Embryonic facial prominence (tissue), 1 donor: ENCODE measurements at regions not wholly inside any gene's neighbourhood (a gene's known extent, or its start where the extent isn't known, plus 50 kb on each side); places are given as distances from the start of the nearest gene placed in this dataset.
"Not testable (repeated sequence)": the region's sequence is repeated elsewhere in the genome, so short reads cannot be mapped to it uniquely, and the experiment has no call there.

ENCODE experiments used
- DNase-seq: peaks from one replicate; pipeline ENCODE4 v3.0.0-alpha.2; 2016; ENCODE audit errors: extremely low spot score

DNA sequence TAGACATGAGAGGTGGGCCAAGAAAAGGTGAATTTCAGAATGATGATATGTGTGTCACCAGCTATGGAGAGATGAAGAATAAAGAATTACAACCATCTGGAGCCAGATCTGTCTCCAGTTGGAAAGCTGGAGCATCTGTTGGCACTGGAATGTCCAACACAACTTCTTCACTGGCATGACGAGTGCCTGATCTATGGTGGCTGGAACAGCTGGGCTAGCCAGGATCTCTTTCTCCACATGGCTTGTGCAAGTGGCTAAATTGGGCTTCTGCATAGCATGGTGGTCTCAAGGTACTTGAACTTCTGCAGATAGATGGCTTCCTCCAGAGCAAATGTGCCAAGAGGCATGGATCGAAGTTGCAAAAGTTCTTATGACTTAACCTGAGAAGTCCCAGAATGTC, 256.1 kb upstream of the NCAM1 start:
- DNase-seq = no peak

DNA sequence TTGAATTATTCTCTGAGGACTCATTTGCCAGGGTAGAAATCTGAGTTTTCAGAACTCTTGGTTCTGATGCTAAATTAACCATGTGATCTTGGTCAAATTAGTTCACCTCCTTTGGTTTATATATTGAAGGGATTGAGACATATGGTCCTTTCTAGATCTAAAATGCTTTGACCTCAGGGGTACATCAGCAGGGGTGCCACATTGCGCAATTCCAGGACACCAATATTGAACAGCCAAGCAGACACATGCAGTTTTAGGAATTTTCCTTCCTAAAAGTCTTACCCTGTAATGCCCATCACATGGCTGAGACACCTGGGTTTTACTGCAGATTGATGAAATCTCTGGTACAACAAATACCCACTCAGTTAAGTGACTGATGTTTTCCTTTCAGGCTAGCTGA, 254.4 kb upstream of the NCAM1 start:
- DNase-seq = no peak

DNA sequence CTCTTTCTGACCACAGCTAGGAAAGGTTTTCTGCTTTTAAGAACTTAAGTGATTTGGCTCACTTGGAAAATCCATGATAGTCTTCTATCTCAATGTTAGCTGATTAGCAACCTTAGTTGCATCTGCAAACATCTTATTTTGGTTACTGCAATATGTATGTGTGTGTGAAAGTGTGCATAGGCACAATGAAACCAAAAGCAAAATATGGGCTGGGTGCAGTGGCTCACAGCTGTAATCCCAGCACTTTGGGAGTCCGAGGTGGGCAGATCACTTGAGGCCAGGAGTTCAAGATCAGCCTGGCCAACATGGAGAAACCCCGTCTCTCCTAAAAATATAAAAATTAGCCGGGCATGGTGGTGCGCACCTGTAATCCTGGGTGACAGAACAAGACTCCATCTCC, 246.9 kb upstream of the NCAM1 start:
- DNase-seq = not testable (repeated sequence)

DNA sequence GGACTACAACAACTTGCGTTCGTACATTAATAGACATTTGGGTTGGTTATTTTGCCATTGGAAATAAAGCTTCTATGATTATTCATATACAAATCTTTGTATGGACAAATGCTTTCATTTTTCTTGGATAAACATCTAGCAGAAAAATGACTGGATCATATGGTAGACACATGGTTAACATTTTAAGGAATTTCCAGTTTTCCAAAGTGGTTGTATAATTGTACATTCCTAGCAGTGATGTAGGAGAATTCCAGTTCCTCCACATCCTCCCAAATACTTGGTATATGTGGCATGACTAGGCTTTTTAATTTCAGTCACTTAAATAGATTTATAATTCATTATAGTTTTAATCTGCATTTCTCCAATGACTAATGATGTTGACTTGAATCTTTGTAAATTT, 246.2 kb upstream of the NCAM1 start:
- no peak for DNase-seq

DNA sequence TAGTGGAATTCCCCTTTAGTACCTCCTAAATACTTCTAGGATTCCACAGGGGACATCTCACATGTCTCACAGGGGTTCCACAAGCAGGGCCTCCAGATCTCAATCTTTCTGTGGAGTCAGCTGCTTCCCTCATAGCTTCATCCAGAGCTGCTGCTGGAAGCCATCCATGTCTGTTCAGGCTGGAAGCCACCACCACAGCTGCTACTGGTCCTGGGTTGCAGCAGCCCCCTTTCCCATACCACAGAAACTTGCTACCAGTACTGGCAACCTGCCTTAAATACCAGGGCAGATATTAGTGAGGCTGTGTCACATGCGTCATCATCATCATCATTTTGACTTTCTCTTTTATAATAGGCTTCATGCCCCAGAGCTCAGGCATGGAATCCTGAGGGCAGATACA, 242.7 kb upstream of the NCAM1 start:
- DNase-seq = no peak

DNA sequence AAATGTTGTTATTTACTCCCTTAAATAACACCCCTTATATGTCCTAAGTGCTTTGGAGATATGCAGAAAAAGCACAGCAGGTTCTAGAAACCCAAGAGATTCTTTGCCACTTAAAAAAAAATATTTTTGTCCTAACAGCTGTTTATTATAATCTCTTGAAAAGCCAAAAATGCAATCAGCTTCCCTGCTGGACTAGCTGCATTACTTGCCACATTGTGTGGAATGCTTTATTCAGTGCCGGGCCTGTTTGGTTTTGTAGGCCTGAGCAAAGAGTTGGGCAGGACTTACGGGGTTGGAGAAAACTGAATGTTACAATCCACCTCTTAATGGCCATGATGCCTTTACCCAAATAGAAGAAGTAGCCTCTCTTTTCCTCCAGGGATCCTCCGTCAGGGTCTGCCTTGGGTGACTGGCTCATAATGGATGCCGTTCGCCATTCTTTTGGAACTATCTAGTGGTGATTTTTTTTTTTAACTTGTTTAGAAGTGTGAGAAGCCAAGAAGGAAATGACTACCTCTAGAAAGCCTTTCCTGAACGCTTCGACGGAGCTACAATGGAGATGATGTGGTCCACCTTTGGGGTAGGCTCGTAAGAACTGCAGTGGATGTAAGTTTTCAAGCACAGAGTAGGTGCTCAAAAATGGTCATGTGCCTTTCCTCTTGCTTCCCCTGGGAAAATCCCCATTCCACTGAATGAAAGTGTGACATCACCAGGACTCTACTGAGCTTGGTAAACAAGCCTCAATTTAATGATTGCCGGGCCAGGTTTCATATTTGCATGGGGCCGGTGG, 241.3 kb upstream of the NCAM1 start:
- no peak for DNase-seq

DNA sequence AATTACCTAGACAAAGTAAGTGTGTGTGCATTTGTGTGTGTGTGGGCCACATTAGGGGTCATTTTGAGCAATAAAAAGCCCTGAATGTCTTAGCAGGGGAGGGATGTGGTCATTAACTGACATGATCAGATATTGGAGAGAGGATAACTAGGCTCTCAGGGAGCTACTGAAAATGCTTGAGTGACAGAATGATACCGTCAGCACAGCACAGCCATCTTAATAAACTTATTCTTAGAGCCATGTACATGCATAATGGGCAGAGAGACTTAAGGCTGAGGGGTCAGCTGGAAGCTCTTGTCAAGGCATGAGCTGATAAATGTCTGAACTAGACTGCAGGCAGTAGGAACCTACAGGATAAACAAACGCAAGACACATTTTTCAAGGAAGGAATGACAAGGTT, 239.1 kb upstream of the NCAM1 start:
- no peak for DNase-seq

DNA sequence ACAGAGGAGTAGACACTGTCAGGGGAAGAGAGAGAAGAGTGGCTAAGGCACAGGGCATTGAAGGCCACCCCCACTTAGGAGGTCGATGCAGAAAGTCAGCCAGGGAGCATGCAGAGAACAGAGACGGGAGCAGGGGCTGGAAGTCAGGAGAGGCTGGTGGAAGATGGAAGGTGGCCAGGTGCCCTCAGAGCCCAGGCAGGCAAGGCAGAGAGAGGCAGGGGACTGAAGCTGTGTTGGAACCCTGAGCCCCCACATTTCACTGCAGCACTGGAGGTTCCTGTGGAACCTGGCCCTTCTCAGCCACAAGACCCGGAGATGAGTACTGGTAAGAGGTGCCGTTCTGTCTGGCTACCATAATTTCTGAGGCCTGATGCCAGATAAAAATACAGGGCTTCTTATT, 238.3 kb upstream of the NCAM1 start:
- DNase-seq = no peak

DNA sequence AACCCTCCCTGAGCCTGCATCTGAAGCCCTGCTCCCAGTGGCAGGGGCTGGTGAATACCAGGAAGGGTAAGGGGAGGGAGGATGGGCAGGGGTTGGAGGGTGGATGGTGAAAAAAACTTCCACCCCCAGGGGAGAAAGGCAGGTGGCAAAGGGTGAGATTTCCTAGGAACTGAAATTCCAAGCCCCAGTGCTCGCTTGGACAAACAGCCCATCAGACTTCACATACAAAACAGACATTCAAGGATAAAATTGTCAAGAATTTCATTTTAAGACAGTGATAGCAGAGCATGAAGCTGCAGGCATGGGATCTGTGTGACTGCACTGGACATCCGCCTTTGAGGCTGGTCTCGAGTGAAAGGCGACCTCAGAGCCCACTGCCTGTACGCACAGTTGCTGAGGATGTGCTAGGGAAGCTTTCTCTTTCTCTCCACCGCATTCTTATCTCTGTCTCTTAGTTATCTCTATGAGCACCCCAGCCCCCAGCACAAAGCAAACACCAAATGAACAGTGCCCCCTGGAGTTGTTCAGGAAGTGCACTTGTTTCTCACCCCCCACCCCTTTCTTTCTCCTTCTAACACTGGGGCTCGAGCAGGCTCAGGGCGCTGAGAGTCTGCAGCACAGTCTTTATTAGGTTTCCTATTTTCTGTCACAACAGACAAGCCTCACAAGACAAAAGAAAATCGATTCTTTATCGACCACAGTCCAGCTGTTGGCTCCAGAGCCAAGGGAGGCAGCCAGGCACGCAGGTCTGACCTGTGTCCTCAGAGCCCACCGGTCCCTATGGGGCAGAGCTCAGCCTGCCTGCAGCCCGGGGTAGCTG, 237.3 kb upstream of the NCAM1 start:
- DNase-seq = no peak

DNA sequence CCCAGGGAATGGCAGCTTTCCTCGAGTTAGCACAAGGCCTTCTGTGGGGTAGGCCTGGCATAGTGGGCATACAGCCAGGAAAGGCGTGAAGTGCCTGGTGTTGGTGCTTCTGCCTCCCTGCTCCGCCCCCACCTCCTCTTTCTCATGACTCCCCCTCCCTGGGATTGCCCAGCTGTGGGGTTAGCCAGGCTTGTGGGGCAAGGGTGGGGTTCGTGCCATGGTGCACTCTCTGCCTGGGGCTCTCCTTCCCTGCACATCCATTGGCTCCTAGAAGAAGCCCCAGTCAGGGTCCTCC, 236.8 kb upstream of the NCAM1 start:
- no peak for DNase-seq

DNA sequence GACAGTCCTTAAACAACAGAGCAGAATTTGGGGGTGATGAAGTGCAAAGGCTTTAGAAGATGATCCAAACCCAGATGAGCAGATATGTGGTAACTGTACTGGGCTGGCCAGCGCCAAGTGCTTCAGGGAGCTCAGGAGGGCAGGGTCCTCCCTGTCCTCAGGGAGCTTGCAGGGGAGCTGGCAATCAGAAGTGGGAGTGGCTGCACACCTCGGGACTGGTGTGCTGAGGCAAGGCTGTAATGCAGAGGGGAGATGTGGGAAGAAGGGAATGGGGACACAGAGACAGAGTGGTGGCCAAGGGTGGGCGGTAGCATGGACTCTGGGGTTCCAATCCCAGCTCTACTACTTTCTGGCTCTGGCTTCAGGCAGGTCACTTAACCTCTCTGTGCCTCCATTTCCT, 235.6 kb upstream of the NCAM1 start:
- DNase-seq = no peak

DNA sequence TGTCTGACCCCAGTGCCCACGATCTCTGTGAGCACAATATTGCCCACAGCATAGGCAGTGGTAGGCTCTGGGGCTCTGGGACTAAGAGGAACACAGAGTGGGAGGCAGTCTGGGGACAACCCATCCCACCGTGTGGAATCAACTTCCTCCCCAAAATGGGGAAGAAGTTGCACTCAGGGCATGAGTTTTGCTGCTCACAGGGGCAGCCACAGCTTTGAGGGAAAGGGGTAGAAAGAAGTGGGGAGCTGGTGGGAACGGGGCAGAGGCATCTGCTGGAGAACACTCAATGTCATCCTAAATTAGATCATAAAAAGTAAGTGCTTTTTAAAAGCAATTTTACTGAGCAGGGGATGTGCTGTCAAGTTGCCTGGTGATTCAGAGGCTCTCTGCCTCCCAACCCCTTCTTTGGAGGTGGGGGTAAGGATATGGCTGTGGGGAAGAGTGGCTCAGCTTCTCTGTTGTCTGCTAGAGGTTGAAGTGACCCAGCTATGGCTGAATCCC, 233.8 kb upstream of the NCAM1 start:
- DNase-seq = no peak

DNA sequence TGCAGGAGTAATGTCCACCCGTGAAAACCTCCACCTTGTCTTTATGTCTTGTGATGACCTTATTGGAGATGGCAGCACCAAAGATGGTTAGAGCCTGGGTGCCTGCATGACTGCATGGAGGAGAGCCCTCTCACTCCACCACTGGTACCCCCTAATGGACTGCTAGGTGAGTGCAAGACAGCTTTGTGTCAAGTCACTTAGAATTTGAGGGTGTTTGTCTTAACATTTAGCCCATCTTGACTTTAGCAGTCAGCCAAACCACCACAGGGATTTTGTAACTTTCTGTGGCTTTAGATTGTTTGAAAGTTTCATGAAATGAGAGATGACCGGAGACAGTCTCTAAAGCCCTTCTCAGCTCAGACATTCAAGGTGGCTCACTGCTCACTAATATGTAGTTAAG, 232.9 kb upstream of the NCAM1 start:
- no peak for DNase-seq

DNA sequence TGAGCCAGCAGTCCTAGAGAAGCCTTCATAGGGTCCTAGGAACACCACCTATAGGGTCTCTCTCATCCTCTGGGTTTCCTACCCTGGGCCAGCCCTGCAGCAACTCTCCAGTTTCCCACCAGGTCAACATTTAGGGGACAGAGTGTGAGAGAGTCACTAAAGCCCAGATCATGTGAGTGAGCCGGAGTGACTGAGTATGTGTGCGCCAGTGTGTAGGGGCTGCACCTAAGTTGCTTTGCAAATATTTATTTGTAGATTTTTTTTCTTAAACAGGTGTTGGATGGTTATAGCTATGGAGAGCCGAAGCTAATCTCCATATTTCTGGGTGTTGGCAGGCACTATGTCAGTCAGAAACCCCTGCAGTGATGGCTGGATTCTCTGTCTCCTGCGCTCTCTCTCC, 232.5 kb upstream of the NCAM1 start:
- no peak for DNase-seq

DNA sequence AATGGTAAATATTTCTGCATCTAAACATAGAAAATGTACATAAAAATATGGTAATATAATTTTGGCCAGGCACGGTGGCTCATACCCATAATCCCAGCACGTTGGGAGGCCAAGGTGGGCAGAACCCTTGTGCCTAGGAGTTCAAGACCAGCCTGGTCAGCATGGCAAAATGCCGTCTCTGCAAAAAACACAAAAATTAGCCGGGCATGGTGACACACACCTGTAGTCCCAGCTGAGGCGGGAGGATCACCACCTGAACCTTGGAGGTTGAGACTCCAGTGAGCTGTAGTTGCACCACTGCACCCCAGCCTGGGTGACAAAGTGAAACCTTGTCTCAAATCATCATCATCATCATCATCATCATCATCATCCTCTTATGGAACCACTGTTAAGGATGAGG, 230.6 kb upstream of the NCAM1 start:
- DNase-seq = no peak

DNA sequence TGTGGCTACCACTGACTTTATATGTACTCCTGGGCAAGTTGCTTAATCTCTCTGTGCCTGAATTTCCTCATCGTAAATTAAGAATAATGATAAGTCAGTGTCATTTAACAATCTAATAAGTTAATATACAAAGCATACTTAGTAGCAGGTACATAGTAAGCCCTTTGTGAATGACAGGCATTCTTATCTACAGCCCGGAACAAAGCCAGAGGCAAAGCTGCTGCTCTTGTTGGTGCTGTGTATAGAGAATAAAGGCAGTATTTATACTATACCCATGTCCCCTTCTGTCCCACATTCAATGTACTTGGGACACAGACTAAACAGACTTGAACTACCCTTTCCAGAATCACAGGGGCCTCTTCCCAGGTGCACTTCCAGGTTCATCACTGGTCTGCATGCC, 229.7 kb upstream of the NCAM1 start:
- DNase-seq = no peak

DNA sequence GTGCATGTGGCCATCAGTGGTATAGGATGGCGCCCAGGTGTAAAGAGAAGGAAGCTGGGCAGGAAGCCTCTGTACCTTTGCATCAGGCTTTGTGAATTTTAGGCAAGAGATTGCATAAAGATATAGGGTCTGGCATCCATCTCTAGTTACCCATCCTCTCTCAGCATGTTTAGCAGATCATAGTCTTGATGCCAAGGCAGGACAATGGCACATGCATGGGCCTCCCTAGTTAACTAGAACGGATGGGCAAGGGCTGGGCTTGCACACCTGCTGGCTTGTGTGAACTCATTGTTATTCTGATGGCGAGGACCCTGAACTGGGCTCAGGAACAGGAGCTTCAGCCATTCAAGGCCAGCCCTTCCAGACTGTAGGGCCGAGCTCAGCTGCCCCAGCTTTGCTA, 229.2 kb upstream of the NCAM1 start:
- DNase-seq = no peak

DNA sequence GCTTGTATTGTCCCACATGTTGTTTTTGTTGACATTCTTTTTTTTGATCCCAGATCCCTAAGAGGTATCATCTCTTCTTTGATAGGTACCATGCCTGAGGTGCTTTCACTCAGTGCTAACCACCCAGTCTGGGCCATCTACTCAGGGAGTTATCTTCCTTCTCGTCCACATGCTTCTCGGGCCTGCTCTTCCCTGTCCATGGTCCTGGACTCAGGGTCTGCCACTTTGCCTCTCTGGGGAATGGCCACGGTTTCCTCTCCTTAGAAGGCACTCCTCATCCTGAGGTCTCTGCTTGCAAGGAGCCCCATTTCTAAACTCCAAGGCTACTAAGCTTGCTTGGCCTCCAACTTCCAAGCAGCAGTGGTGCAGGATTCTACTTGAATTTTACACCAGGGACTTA, 227.0 kb upstream of the NCAM1 start:
- no peak for DNase-seq

DNA sequence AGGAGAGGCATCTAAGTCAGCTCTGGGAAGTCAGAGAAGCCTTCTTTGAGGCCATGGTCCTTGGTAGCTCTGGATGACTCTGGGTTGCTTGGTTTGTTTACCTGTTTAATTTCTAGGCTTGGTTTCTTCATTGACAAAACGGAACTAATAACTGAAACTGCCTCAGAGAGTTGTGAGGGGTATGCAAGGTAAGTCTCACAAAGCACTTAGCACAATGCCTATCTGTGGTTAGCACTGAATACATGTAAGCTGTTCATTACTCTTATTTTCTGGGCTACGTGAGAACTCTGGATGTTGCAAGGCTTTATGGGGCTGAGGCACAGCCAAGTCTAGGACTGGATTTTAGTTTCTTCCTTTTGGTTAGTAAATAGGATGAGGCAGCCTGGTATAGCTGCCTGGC, 225.8 kb upstream of the NCAM1 start:
- DNase-seq = no peak

DNA sequence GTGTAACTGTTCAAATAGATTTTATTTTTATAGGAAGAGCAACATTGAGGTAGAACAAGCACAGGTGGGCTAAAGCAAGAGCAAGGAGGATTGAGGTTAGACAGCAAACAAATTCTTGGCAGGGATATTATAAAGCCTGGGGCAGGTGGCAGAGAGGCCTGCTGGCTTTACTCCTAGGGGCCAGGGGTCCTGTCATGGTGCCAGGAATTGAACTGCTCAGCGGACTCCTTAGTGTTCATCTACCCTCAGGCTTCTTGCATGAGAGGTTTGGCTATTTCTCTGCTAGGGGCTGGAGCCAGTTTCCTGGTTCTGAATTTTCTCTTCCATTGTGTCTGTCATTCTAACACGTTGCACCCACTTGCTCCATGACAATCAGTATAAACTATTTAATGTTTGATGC, 217.2 kb upstream of the NCAM1 start:
- DNase-seq = no peak

DNA sequence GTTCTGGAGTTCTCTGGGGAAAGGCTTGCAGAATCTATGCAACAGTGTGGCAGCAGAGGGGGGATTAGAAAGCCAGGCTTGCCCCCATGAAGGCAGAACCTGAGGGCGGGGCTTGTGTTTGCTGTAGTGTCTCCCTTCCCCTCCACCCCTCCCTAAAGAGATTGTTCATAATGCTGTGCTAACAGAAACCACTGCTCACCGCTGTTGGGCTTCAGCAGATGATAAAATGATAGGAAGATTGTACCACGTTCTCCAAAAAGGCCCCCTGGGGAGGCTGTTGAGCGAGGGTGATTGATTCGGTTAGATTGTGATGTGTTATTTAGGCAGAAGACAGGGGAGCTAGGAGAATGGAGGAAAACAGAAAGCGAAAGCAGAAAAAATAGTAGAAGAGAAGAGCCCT, 215.2 kb upstream of the NCAM1 start:
- no peak for DNase-seq

DNA sequence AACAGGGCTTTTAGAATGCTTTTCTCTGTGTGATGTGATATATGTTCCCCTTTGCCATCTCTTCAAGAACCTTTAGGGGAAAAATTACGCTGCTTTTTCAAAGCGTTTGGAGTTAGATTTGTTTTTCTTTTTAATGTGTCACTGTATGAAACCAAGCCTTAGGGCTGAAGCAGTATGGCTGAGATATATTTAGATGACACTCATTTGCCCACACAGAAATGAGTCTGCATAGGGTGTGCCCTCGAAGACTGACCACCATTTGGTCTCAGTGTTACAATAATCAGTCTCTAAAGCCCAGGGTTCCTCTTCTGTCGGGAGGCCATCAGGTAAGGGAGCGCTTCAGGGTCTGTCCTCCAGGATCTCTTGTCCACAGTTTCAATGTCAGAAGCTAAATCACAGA, 213.0 kb upstream of the NCAM1 start:
- no peak for DNase-seq

DNA sequence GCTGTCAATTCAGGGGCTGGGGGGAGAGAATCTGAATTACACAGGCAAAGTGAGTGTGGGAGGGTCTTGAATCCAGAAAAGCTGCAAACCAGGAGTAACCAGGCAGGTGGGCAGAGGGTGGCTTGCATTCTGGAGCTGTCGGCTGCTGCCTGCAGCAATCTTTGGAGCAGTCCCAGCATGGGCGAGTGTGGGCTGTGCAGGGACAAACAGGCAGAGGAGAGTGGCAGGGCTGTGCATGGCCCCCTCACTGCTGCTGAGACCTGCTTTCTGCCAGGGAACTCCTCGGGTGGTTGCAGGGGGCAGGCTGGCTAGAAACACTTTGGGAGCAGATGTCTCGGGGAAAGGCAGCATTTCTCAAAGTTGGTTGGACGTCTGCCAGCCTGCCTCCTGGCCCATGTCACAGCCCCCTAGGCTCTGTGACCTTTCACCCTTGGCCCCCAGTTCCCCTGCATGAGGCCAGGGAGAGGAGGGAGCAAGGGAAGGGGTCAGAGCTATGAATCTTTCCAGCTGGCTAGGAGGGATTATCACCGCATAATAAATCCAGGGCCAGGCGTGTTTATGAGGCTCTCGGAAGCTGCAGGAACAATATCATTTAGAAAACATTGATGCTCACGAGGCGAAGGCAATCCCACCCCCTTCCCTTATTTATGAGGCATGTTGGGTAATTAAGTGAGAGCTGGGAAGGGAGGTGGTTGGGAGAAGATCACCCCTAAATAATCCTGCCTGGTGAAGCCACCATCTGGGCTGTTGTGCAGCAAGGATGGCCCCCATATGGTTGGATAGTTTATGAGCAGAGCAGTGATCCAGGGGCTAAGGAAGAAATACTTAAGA, 212.3 kb upstream of the NCAM1 start:
- no peak for DNase-seq
